Activated CD8-positive, alpha-beta memory T cell treated with anti-CD3 and anti-CD28 coated beads for 36 hours (primary cell): ENCODE measurements at regions not wholly inside any gene's neighbourhood (a gene's known extent, or its start where the extent isn't known, plus 50 kb on each side); places are given as distances from the start of the nearest gene placed in this dataset.
"Not testable (repeated sequence)": the region's sequence is repeated elsewhere in the genome, so short reads cannot be mapped to it uniquely, and the experiment has no call there.

Experiments
- CTCF ChIA-PET: fragments of 350-600 bp; sonication (Branson Sonifier 250); formaldehyde crosslinking; loops from one replicate; lab custom pipeline; 2021; ENCODE audit warnings: antibody characterized with exemption; lab: Charles Lee
- POLR2A ChIA-PET: fragments of 350-600 bp; sonication (Branson Sonifier 250); formaldehyde crosslinking; loops from one replicate; lab custom pipeline; 2021; ENCODE audit warnings: antibody characterized with exemption; lab: Charles Lee

GRCh38 chr4:123651536-123652180 is 255.1 kb downstream of the SPRY1 start:
- CTCF ChIA-PET = no interaction called here

DNA sequence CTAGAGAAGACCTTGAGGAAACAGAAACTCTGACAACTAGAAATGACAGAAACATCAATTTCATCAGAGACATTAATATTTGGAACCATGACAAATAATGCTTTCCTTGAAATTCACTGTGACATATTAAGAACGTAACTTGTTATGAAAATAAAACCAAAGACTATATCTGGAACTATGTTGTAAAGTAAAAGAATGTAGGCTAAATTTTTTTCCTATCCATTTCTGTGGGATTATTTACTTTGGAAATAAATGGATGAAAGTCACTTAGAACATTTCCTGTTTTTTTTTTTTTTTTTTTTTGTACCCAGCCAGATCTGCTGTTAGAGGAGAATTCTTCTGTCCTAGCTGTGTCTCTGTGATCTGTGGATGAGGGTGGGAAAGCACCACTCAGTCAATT is 255.9 kb downstream of the SPRY1 start:
- CTCF ChIA-PET = no interaction called here
- POLR2A ChIA-PET = interaction anchor here (0.7 kb wide), 1 partner anchor 178 kb away, joined by 10 read pairs; no protein-coding TSS in a partner anchor

More at GRCh38 chr4:123651536-123652180, 255.1 kb downstream of the SPRY1 start:
- POLR2A ChIA-PET = no interaction called here

- POLR2A ChIA-PET = no interaction called here
- CTCF ChIA-PET = no interaction called here
Observed at GRCh38 chr4:123653236-123653635, 256.6 kb downstream of the SPRY1 start.

GRCh38 chr4:123656746-123657294 is 260.2 kb downstream of the SPRY1 start:
- POLR2A ChIA-PET, CTCF ChIA-PET: not testable (repeated sequence)

DNA sequence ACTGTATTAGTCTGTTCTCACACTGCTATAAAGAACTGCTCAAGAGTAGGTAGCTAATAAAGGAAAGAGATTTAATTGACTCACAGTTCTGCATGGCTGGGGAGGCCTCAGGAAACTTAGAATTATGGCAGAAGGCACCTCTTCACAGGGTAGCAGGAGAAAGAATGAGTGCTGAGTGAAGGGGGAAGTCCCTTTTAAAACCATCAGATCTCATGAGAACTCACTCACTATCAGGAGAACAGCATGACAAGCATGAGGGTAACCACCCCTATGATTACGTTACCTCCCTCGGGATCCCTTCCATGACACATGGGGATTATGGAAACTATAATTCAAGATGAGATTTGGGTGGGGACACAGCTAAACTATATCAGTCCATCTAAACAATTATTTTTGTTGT is 261.0 kb downstream of the SPRY1 start:
- POLR2A ChIA-PET = not testable (repeated sequence)
- CTCF ChIA-PET = interaction anchor here (1.0 kb wide), 1 partner anchor 93 kb away, joined by 3 read pairs; no protein-coding TSS in a partner anchor

DNA sequence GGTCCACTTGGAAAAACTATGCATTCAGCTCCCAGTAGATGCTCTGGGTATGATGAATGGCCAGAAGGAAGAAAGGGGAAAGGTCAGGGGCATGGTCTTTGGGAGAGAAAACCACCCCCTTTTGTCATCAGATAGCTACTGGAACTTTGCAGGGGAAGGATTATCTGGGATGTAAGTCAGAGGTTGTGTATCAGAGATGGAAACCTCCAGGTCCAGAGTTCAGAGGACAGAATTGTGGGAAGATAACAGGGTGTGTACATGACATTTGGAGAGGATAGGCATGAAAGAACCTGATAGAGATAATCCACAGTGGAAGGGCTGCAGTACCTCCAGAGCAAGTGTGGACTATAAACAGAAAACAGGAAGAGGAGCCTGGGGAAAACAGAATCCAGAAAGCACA is 262.7 kb downstream of the SPRY1 start:
- CTCF ChIA-PET = no interaction called here
- POLR2A ChIA-PET = no interaction called here

GRCh38 chr4:123659730-123660129 is 263.1 kb downstream of the SPRY1 start:
- POLR2A ChIA-PET = no interaction called here

GRCh38 chr4:123661080-123661737 is 264.6 kb downstream of the SPRY1 start:
- POLR2A ChIA-PET = no interaction called here

More at GRCh38 chr4:123659730-123660129, 263.1 kb downstream of the SPRY1 start:
- CTCF ChIA-PET = no interaction called here

DNA sequence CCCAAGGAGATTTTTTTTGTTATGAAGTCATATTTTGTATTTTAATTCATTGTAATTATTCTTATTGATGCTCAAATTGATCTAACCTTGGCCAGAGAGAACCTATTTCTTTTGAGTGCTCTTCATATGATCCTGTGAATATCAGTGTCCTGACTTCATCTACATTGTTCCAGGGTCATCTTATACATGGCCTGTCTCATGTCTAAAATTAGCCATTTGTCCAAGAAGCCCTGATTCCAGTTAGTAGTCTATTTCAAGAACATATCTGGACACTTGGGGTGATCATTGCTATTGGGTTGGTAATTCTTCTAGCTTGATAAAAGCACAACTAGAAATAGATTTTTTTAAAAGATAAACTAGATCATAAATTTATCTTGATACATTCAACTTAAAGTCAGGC is 266.2 kb downstream of the SPRY1 start:
- CTCF ChIA-PET = no interaction called here
- POLR2A ChIA-PET = no interaction called here

More at GRCh38 chr4:123661080-123661737, 264.6 kb downstream of the SPRY1 start:
- CTCF ChIA-PET = interaction anchor here (1.1 to 1.2 kb wide), 3 partner anchors 10 to 558 kb away, joined by 3 read pairs; no protein-coding TSS in a partner anchor

GRCh38 chr4:123666486-123666885 is 269.9 kb downstream of the SPRY1 start:
- CTCF ChIA-PET = no interaction called here
- POLR2A ChIA-PET = no interaction called here

- POLR2A ChIA-PET = no interaction called here
Observed at GRCh38 chr4:123667496-123667895, 270.9 kb downstream of the SPRY1 start.

DNA sequence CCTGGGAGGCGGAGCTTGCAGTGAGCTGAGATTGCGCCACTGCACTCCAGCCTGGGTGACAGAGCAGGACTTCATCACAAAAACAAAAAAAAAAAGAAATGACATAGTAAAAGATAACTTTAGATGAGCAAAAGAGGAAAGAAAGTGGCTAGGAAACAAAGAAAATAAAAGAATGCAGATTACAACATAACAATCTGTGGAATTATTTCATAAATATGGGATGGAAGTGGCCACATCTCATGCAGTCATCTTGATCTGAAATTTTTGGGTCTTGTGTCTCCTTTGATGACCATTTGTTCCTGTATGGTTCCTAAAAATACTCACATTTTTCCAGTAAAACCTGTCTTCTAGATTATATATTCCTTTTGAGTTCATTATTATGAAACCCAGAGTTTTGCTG is 271.4 kb downstream of the SPRY1 start:
- CTCF ChIA-PET = no interaction called here
- POLR2A ChIA-PET = no interaction called here

More at GRCh38 chr4:123667496-123667895, 270.9 kb downstream of the SPRY1 start:
- CTCF ChIA-PET = interaction anchor here (0.6 kb wide), 1 partner anchor 152 kb away, joined by 3 read pairs; no protein-coding TSS in a partner anchor

- POLR2A ChIA-PET = interaction anchor here (0.9 kb wide), 1 partner anchor 275 kb away, joined by 3 read pairs; the partner anchor contains the start of gene SPRY1
Observed at GRCh38 chr4:123671636-123672404, 275.2 kb downstream of the SPRY1 start.

DNA sequence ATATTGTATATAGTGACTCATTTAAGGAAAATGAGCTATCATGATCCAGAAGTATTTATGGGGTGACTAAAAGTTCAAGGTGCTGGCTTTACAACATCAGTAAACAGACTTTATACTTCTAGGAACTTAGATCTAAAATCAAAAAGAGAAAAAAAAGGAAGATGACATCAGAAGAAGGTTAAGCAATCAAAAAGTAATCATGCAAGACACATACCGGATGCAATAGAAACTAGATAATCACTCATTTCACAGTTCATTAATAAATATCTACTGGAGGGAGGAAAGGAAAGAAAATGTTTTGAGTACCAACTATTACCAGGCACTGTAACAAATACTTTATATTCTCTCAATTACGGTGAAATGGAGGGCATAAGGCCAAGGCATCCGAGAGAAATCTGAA is 276.4 kb downstream of the SPRY1 start:
- CTCF ChIA-PET = interaction anchor here (0.8 kb wide), 1 partner anchor 274 kb away, joined by 3 read pairs; no protein-coding TSS in a partner anchor
- POLR2A ChIA-PET = no interaction called here

More at GRCh38 chr4:123671636-123672404, 275.2 kb downstream of the SPRY1 start:
- CTCF ChIA-PET = interaction anchor here (0.8 kb wide), 1 partner anchor 273 kb away, joined by 3 read pairs; no protein-coding TSS in a partner anchor

DNA sequence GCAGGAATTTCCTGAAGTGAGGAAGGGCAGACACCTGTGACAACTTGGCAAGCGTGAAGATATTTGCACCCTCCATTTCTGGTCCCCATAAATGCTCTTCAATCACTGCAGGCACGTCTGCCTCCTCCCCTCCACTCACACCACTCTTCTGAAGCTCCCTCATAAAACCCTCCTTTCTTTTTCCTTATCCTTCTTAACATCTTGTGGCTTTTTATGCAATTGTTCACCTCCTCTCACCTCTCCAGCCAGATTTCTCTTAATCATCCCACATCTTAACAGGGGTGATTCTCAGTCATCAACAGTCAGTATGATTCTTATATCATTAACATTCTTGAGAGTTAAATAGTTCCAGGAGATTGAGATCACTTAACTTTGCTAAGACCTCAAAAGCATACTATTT is 277.4 kb downstream of the SPRY1 start:
- CTCF ChIA-PET = no interaction called here
- POLR2A ChIA-PET = no interaction called here

DNA sequence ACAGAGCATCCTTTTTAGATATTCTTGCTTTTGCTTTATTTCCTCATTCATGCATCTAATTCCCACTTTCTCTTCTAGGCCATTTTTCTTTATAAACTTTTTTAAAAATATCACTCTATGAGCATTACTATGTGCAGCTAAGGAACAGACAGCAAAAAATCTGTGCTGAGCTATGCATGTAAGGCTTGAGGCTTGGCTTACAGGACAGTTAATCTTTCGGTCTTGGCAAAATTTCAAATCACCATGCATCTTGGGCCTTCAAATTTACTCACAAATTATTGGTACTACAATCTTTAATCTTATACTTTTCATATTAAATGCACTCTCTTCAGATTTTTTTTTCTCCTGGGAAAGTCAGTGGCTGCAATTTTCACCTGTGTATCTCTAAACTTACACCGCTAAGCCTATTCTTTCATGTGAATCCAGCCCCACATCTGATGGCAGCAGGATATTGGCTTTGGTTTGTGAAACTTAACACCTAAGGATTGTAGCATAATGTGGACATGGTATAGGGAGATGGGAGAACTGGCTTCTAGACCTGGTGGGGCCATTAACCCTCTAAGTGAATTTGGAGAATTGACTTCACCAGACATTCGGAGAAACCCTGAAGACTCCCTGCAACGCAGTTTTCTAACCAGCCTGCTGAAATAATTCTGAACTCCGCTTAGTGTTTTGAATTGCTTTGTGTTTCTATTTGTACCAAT is 278.3 kb downstream of the SPRY1 start:
- CTCF ChIA-PET = no interaction called here
- POLR2A ChIA-PET = interaction anchor here (0.5 kb wide), 1 partner anchor 20 kb away, joined by 6 read pairs; no protein-coding TSS in a partner anchor

- ChIA-PET CTCF (no interaction called here), POLR2A (no interaction called here)
Observed at GRCh38 chr4:123675567-123675966, 279.0 kb downstream of the SPRY1 start.

GRCh38 chr4:123676071-123676889 is 279.7 kb downstream of the SPRY1 start:
- ChIA-PET CTCF (interaction anchor here (0.6 kb wide), 1 partner anchor 125 kb away, joined by 3 read pairs; no protein-coding TSS in a partner anchor), POLR2A (no interaction called here)
